ENCODE measurements at regions not wholly inside any gene's neighbourhood (a gene's known extent, or its start where the extent isn't known, plus 50 kb on each side); places are given as distances from the start of the nearest gene placed in this dataset.

- no peak for TF ChIP-seq POLR2AphosphoS5 (IDR thresholded peaks at IDR 0.05)
- no peak for TF ChIP-seq EP300 (IDR thresholded peaks at IDR 0.05)
- TF ChIP-seq CTCF (IDR thresholded peaks at IDR 0.05), result no peak
Observed at GRCh38 chr9:88303721-88304451, 84.4 kb upstream of the SPIN1 start.
